NAMALWA (cell line): ENCODE measurements at regions not wholly inside any gene's neighbourhood (a gene's known extent, or its start where the extent isn't known, plus 50 kb on each side); places are given as distances from the start of the nearest gene placed in this dataset.
"Not testable (repeated sequence)": the region's sequence is repeated elsewhere in the genome, so short reads cannot be mapped to it uniquely, and the experiment has no call there.

Experiments
- DNase-seq: peaks from one replicate; pipeline ENCODE4 v3.0.0-alpha.2; 2015; ENCODE audit warnings: low spot score

DNA sequence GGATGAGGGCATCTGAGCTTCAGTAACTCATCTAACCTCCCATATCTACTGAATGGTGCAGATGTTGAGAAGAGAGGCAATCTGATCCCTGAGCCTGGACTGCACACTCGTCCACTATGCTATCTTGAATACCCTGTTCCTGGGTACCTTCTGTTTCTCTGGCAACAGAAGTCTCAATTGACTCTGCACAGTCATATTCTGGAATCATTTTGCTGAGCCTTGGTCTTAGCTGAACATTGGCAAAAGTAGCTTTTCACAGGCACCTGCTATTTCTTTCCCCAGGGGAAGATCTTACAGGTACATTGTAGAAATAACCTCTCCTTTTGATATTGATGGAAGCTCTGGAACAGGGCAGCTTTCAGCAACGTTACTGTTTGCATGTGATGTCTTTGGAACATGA lies 161.5 kb upstream of the GPR101 start:
- DNase-seq, result no peak

DNA sequence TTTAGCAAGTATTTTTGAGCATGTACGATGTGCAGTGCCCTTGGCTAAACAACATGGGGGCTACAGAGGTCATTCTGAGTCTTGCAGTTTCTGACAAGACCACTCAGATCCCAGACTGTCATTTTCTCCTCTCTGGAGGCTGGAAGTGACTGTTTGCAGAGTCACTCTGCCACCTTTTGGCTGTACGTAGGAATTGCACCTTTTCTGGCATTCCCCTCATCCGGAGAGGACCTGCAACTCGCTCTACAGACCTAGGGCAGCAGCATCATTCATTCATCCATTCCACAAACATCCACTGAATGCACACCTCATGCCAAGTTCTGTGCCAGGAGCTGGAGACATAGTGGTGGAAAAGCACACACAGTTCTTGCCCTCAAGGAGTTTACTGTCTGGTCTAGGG lies 160.4 kb upstream of the GPR101 start:
- peak; percentile 57 for DNase-seq

DNA sequence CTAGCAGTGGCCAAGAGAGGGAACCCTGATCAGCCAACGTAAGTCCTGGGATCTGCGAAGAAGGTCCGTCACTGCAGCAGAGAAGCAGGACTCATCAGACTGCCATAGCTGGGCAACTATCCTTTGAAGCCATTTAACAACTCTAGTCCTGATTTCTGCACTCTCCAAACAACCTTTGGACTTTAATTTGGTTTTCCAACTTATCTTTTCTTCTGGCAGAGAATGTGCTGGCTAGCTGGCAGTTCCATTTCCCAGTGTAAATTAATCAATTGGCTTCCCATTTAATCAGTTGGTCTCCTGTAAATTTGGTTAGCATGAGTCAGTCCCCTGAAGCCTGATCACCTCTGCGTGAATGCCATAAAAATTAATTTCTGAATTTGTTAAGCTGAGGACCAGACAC lies 153.7 kb upstream of the GPR101 start:
- no peak for DNase-seq

DNA sequence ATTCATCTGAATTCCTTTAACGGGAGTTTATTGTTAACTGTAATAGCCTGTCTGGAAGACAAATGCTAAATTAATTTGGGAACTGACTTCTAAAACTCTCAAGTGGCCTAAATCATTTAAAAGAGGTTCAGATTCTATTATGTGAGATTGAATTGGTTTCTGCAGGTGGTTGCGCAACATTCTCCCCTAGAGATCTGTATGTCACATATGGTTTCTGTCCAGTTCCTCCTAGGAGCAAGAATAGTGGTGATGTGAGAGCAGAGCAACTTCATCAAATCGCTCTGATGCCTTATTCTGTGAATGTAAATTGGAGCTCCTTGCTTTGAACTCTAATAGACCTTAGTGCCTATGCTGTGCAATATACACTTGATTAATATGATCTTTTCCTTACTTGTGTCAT lies 144.6 kb upstream of the GPR101 start:
- DNase-seq, result no peak

DNA sequence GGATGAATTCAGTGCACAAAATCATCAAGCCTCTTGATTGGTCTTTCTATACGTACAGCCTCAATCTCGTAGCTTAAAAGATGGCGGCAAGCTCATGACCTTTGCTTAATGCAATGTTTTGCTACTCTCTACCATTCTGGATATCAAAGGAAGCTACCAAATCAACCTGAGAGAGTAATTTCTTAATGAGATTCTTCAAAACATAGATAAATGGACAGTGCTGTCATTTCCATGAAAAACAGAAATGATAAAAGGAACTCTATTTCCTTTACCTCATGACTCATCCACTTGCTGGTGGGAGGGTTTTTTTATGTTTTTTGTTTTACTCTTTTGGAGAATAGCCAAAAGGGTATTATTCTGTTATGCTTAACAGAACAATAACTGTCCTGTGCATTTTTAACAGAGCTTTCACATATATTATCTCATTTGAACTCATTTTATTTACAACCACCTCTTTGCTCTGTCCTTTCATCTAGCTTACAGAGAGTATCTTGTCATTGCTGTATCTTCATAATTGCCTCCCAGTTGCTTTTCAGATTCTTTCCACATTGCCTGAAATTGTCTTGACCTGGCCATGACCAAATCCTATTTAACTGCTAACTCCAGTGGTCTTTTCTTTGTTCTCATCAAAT lies 138.6 kb upstream of the GPR101 start:
- DNase-seq, result no peak

DNA sequence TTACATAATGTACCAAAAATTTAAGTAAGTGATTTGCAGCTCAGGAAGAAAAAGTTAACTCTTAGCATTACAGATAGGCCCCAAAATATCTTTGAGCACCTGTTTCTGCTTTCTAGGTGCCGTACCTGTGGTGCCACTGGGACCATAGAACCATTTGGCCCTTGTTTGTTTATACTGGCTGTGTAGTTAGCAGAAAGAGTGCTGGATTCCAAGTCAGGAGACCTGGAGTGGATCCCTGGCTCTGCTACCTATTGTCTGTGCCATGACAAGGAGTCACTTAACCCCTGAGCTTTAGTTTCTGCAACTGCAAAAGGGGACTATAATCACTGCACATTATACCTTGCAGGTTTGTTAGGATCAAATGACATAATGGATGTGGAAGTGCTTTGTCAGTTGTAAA lies 137.8 kb upstream of the GPR101 start:
- no peak for DNase-seq

DNA sequence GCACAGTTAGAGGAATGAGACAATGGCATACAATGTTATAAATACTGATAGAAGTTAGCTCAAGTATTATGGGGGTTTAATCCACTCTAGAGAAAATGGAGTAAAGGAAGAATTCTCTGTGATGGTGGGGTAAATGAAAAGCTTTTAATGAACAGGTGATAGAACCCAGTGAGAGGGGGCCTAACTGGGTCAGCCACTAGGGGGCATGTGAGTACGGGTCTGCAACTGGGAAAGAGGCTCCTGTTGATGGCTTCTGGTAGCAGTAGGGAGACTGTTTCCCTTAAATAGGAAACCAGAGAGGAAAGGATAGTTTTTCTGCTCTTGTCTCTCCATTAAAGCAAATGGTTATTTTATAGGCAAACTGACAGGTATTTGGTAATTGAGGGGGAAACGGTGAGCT lies 132.8 kb upstream of the GPR101 start:
- peak; percentile 1 for DNase-seq

DNA sequence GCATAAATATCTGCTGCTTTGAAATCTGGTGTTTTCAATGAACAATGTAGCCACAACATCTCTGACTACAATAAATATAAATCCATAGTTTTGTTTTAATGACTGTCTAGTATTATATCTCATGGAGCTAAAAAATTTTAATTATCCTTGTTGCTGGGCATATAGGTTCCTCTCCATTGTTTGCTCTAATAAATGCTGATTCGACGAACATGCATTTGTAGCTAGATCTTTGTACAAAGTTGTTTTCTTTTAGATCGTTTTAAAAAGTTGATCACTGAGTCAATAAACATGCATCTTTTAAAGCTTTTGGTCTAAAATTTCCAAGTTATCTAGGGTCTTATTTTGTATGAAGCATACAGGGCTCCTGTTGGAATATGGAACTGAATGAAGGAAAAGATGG lies 130.5 kb upstream of the GPR101 start:
- DNase-seq, result no peak

DNA sequence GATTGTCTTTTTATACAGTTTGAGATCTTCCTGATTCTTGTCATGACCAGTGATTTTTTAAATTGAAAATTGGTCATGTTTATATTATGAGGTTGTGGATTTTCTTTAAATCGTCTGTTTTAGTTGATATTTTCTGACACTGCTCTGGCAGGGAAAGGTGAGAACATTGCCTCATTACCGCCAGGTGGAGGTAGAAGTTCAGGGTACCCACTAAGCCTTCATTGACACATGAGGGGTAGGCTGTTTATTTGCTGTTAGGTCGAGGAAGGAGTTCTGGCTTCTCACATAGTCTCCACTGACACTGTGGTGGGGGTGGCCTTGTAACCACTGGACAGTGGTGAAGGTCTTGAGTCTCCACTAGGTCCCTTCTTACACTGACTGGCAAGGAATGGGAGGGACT lies 117.6 kb upstream of the GPR101 start:
- no peak for DNase-seq

DNA sequence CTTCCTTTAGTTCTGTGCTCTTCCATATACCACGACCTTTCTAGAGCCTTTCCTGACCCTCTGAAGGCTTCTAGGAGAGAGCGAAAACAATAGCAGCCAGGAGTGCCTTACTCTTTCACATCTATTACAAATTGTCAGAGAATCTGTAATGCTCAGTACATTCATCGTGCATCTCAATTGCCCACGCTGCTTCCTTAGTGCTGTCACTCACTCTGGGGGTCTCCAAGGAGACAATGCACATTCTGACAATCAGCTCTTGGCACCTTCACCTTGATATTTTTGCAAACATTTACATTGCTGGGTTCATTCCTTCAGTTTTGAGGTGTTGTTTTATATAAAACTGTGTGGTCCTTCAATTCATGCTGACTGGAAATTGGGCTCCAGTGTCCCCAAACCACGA lies 110.1 kb upstream of the GPR101 start:
- no peak for DNase-seq

DNA sequence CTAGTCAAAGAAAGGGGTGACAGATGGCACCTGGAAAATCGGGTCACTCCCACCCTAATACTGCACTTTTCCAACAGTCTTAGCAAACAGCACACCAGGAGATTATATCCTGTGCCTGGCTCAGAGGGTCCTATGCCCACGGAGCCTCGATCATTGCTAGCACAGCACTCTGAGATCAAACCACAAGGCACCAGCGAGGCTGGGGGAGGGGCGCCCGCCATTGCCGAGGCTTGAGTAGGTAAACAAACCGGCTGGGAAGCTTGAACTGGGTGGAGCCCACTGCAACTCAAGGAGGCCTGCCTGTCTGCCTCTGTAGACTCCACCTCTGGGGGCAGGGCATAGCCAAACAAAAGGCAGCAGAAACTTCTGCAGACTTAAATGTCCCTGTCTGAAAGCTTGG lies 88.9 kb upstream of the GPR101 start:
- DNase-seq, result not testable (repeated sequence)

DNA sequence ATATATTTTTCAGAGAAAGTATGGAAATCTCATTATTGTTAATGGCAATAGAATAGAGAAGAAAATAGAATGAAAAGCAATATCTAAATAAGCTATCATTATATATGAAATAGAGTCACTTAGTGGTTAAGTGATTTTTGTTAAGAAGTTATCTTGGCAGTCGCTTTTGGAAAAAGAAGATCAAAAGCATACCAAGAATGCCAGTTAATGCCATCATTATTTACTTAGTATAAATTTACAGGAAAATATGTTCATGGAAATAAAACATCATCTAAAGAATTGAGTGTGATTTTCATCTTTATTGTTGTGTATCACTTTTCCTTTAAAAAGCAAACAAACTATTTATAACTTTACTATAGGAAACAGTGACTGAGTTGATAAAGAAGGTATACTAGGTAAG lies 85.3 kb upstream of the GPR101 start:
- DNase-seq, result no peak

DNA sequence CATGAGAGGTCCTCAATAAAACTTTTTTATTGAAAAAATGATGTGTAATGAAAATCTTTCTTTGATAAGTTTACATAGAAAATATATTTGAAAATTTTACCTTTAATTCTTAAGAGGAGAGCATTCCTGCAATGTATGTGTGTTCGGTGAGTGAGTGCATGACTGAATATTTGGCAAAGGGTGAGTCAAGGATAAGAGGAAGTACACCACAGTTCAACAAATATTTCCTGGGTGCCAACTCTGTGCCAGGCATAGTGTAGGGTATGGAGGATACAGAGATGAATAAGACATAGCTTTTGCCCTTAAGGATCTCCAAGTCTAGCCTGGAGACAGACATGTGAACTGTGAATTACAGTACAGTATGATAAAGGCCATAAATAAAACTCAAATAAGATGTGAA lies 84.7 kb upstream of the GPR101 start:
- no peak for DNase-seq

DNA sequence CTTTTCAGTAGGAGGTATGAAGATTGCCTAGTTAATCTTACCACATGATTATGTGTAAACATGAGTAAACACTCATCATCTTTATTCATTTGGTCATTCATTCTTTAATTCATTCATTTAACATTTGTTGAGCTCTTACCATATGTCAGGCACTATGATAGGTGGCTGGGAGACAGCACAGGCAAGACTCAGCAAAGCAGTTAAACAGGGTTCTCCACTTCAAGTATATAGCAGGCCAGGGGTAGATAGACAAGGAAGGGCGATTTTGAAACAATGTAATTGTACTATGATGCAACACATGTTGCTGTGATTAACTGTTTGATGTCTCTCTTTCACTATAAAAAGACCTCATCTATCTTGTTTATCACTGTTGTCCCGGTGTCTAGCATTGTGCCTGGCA lies 84.3 kb upstream of the GPR101 start:
- DNase-seq, result no peak

DNA sequence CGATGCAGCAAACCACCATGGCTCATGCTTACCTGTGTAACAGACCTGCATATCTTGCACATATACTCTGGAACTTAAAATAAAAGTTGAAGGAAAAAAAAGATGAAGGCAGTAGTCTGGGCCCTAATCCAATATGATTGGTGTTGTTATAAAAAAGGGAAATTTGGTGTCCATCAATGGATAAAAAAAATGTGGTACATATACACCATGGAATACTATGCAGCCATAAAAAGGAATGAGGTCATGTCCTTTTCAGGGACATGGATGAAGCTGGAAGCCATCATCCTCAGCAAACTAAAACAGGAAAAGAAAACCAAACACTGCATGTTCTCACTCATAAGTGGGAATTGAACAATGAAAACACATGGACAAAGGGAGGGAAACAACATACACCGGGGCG lies 74.1 kb upstream of the GPR101 start:
- DNase-seq, result not testable (repeated sequence)

DNA sequence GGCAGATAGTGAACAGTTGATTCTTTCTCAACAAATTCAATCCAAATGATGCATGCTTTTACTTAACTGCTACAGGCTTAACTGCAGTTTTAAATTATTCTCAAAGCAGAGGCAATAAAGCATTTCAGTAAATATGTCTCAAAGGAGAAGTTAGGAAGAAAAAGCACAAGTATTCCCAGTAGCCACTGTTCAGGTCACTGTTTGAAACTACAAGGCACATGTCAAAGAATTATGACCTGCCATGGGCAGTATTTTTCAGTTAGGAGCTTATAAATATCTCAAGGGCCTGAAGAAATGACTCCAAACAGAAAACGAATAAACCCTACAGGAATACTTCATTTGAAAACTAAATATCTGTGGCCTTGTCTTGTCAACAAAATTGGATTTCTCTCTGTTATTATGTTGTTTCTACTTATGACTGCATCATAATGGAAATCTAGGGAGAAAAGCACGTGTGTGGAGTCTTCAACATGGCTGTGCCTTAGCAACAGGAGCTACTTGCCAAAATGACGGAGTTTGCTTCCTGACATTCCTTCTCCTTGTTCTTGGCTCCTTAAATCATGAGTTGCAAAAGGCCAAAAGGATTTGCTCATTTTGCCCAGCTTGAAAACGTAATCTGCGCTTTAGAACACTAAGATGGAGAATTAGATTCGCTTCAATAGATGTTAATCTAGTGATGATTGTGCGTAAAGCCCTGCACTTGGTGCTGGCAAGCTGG lies 67.6 kb upstream of the GPR101 start:
- no peak for DNase-seq
